HG03064 (cell line): ENCODE measurements at regions not wholly inside any gene's neighbourhood (a gene's known extent, or its start where the extent isn't known, plus 50 kb on each side); places are given as distances from the start of the nearest gene placed in this dataset.
"Not testable (repeated sequence)": the region's sequence is repeated elsewhere in the genome, so short reads cannot be mapped to it uniquely, and the experiment has no call there.

ENCODE experiments used
- ATAC-seq: cut with Tn5 transposase; IDR thresholded peaks from one replicate; pipeline ENCODE4 v1.9.1; 2021; ENCODE audit warnings: low read depth; ENCODE audit not compliant: unreplicated experiment

GRCh38 chr5:96180684-96181435 is 219.2 kb upstream of the ELL2 start:
- no peak for ATAC-seq

DNA sequence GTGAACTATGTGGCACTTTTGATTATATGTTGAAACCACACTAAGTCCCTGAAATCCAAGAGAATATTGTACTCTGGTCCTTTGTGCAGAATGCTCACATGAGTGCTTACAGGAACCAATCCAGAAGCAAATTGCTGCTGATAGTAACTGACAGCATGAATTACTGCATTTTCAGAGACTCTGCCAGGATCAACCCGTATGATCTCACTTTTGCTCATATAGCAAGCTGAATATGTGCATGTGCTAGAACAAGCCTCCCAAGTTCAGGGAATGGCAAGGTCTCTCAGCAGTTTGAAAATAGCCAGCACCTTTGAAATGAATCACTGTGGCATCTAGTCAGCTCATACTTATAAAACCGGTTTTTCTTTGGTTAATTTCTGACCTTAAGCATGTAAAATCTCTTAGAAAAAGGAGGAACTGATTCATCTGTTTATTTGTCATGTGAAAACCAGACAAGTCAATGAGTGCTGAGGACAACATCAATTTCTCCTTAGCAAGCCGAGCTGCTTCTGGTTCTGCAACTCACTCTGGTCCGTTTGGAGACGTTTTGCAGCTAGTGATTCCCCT is 215.7 kb upstream of the ELL2 start:
- ATAC-seq = peak; percentile 76

DNA sequence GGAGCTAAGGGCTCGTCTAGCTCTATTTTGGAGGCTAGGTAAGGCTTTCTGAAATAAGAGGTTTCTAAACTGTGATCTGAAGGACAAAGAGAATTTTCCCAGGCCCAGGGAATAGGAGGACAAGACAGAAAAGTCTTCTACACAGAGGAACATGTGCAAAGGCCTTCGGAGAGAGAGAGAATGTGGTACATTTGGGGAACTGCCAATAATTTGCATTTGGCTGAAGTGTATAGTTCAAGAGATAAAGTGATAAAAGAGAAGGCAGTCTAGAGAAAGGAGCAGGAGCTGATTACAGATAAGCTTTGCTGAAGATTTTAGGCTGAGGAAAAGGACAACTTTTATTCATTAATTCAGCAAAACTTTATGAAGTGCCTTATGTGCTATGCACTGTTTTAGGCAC is 214.4 kb upstream of the ELL2 start:
- ATAC-seq = no peak

- ATAC-seq = no peak
Measured at GRCh38 chr5:96175090-96175489, 213.4 kb upstream of the ELL2 start.

DNA sequence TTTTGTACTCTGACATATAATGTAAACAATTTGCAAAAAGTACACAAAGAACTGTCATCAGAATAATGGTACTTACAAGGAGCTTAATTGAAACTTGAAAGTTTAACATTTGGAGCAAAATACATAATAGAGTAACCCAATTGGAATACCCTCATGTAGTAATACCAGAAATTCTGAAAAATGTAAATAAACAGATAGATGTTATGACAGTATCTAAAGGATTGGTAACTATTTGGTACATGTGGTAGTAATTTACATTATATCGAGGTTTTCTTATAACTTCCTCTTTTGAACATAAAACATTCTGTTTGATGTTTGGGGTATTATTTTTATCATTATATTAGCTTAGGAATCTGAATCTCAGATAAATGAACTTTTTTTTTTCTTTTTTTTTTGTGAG is 211.7 kb upstream of the ELL2 start:
- no peak for ATAC-seq

- no peak for ATAC-seq
Measured at GRCh38 chr5:96172436-96172835, 210.8 kb upstream of the ELL2 start.

GRCh38 chr5:96171973-96172372 is 210.3 kb upstream of the ELL2 start:
- ATAC-seq = not testable (repeated sequence)

- not testable (repeated sequence) for ATAC-seq
Measured at GRCh38 chr5:96170481-96171125, 209.0 kb upstream of the ELL2 start.

DNA sequence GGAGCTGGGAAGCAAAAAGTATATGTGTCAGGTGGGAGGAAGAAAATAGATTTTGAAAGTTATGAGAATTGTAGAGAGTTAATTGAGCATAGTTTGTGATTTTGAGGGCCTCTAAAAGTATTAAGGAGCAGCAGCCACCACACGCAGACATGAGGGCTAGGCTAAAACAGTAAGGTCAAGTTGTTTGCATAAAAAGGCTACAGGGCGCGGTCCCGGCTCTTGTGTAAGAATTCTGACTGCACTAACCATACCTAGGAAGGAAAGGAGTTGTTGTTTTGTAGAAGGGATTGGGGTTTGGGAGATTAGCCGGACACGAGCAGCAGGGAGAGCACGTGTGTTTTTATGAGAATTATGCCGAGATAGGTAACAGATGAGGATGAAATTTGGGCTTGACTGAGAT is 207.2 kb upstream of the ELL2 start:
- not testable (repeated sequence) for ATAC-seq

GRCh38 chr5:96159043-96159442 is 197.4 kb upstream of the ELL2 start:
- ATAC-seq = no peak

- ATAC-seq = no peak
Measured at GRCh38 chr5:96157841-96158291, 196.2 kb upstream of the ELL2 start.

GRCh38 chr5:96157077-96157780 is 195.6 kb upstream of the ELL2 start:
- ATAC-seq = no peak

DNA sequence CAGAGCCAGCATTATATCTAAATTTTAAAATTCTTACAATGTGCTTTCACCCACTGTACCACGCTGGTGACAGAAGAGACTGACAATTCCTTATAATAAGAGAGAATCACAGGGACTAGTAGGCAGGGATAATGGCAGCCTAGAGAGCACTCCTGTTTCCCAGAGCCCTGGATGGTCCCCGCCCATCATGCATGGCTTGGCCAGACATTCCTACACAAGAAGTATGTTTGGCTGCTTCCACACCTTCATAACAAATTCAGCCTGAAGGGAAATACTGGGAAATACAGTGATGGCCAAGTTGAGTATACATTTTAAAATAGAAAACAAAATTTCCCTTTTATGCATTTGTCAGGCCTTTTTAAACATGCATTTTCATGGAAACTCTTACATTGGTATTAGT is 193.5 kb upstream of the ELL2 start:
- ATAC-seq = no peak

DNA sequence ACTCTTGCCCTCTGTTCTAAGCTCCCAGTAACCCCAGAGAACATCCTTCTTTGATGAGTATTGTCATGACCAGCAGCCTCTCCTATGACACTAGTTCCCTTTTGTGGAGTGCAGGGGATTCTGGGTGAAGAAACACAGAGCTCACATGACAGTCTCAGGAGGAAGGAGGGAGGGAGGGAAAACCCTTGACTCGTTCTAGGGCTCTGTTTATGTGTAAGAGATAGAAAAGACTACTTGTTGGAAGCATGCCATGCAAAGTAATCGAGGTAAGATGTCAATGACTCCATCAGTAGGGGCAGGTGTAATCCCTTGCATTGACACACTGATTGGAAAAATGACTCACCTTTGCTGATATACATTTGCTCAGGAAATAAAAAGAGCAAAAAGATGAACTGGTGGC is 190.2 kb upstream of the ELL2 start:
- ATAC-seq = no peak

DNA sequence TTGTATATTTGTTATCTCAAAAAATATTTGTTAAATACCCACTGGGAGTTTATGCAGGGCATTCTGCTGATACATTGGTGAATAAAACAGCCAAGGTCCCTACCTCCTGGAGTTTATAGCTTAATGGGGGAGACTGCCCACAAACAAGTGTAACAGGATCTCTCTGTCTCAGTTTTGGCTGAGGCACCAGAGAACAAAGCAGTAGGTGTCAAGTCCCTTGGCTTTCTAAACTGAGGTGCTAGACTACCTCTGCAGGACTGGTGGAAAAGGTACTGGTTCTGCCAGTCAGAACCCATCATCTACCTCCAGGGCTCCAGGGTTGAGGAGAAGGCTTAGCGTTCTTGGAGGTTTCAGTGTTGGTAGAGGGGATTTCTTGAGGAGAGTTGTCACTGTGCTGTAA is 188.4 kb upstream of the ELL2 start:
- ATAC-seq = no peak

DNA sequence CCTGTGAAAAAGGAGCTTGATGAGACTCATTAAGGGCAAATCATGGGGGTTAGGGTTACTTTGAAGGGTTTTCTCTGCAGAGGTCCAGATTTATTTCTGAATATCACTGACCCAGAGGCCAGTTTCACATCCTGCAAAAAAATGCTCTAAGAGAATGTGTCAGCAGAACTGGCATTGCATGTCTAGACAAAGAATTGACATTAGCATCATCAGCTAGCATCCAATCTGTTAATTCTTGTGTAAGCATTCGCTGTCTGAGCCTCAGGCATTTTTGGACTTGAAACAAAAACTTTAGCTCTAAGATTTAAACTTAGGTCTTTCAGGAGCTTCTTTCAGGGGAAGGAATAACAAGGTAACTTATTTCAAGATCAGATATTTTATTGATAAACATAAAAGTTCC is 187.9 kb upstream of the ELL2 start:
- ATAC-seq = no peak

DNA sequence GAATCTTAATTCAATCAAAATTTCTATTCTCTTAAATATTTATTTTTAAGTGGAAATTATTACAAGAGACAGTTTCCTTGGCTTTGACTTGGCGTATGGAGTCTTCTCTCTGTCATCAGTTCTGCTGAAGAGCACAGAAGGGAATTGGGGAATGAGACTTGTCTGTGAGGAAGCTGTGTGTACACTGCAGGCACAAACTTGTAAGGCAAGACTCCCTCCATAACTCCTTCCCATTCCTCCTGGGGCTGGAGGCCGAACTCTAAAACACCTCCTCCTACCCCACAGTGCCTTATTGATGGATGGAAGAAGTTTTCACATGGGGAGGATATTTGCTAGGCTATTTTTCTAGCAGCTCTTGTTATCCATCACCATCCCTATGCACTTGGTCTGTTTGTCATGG is 187.4 kb upstream of the ELL2 start:
- ATAC-seq = no peak

GRCh38 chr5:96148376-96148775 is 186.7 kb upstream of the ELL2 start:
- ATAC-seq = no peak

- ATAC-seq = no peak
Measured at GRCh38 chr5:96147866-96148265, 186.2 kb upstream of the ELL2 start.

DNA sequence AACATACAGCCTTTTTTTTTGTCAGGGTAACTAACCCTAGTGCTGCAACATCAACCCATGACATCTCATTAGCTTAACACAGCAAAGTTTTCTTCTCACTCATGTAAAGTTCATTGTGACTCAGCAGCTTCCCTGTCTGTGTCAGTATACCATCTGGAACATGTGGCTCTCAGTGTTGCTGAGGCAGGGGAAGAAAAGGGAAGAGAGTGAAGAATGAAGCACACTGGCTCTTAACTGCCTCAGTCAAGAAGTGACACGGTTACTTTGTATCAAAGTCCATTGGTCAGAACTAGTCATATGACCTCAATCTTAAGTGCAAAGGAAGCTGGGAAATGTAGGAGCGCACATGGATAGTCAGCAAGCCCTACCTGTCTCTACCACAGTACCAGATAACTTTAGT is 185.0 kb upstream of the ELL2 start:
- no peak for ATAC-seq

- no peak for ATAC-seq
Measured at GRCh38 chr5:96144289-96144688, 182.6 kb upstream of the ELL2 start.
